ENCODE measurements at regions not wholly inside any gene's neighbourhood (a gene's known extent, or its start where the extent isn't known, plus 50 kb on each side); places are given as distances from the start of the nearest gene placed in this dataset.

GRCh38 chr12:63317880-63318279 lies 166.9 kb upstream of the AVPR1A start:
- no peaks in the 10 kb centered on the region for H3K4me1 ChIP-seq (ENCODE audit: control insufficient read depth in 1 of 2, insufficient read depth in 2 of 2, low read length in 2 of 2)
- H3K27ac Mint-ChIP-seq: no peak overlapping the region
- no peaks in the 10 kb centered on the region for H4K20me1 ChIP-seq (ENCODE audit: insufficient read depth, low read length)
- no peak for TF ChIP-seq CTCF (IDR thresholded peaks at IDR 0.05)
- no peak for DNase-seq
- H3K4me3 ChIP-seq (replicated peaks in 1 of 3; ENCODE audit: low read depth in 2 of 3, low read length in 3 of 3): no peak overlapping the region
- no peaks in the 10 kb centered on the region for H3K36me3 Mint-ChIP-seq
- peaks cover 0 to 24% (median 1%) of the 10 kb centered on the region in 7 donors for H3K9me3 Mint-ChIP-seq
- no peaks in the 10 kb centered on the region for H3K36me3 ChIP-seq (replicated peaks in 1 of 2; ENCODE audit: control insufficient read depth in 1 of 2, insufficient read depth in 2 of 2, low read length in 2 of 2)
- H3K9me3 ChIP-seq (replicated peaks in 1 of 2; ENCODE audit: control insufficient read depth in 1 of 2, insufficient read depth in 1 of 2, low read length in 2 of 2): no peaks in the 10 kb centered on the region
- H3K27ac ChIP-seq (ENCODE audit: low read depth in 1 of 2, low read length in 2 of 2): no peak overlapping the region
- intact Hi-C loops (cut with micrococcal nuclease): no loop called here
- no peaks in the 10 kb centered on the region for H3K27me3 ChIP-seq (ENCODE audit: control insufficient read depth in 2 of 2, insufficient read depth in 2 of 2, low read length in 2 of 2)
- H3K4me2 ChIP-seq (replicated peaks; ENCODE audit: extremely low read depth, low read length, poor library complexity, severe bottlenecking): no peak overlapping the region
- WGBS (ENCODE audit: insufficient coverage): 92% methylated on average over 4 of the region's 5 CpGs
- H3K27me3 Mint-ChIP-seq (ENCODE audit: low read depth in 3 of 3): no peaks in the 10 kb centered on the region
- no peaks in the 10 kb centered on the region for H3K79me2 ChIP-seq (ENCODE audit: insufficient read depth, low read length)
- no peaks in the 10 kb centered on the region for H3K4me1 Mint-ChIP-seq
- H3K9ac ChIP-seq (ENCODE audit: insufficient read depth, low read length, poor library complexity, severe bottlenecking): no peak overlapping the region
- H2AFZ ChIP-seq (ENCODE audit: insufficient read depth, low read depth, low read length, poor library complexity, severe bottlenecking): no peak overlapping the region
- H3K4me3 Mint-ChIP-seq: no peak overlapping the region

- no peaks in the 10 kb centered on the region for H3K79me2 ChIP-seq (ENCODE audit: insufficient read depth, low read length)
- Mint-ChIP-seq H3K4me3 (no peak overlapping the region), H3K27me3 (ENCODE audit: low read depth in 3 of 3) (no peaks in the 10 kb centered on the region), H3K9me3 (peaks cover 0 to 24% (median 3%) of the 10 kb centered on the region in 7 donors), H3K4me1 (no peaks in the 10 kb centered on the region), H3K27ac (no peak overlapping the region), H3K36me3 (no peaks in the 10 kb centered on the region)
- H3K9ac ChIP-seq (ENCODE audit: insufficient read depth, low read length, poor library complexity, severe bottlenecking): no peak overlapping the region
- H3K9me3 ChIP-seq (replicated peaks in 1 of 2; ENCODE audit: control insufficient read depth in 1 of 2, insufficient read depth in 1 of 2, low read length in 2 of 2): no peaks in the 10 kb centered on the region
- no peak for DNase-seq
- TF ChIP-seq CTCF (IDR thresholded peaks at IDR 0.05): no peak
- H2AFZ ChIP-seq (ENCODE audit: insufficient read depth, low read depth, low read length, poor library complexity, severe bottlenecking): no peak overlapping the region
- no peaks in the 10 kb centered on the region for H3K27me3 ChIP-seq (ENCODE audit: control insufficient read depth in 2 of 2, insufficient read depth in 2 of 2, low read length in 2 of 2)
- H3K4me1 ChIP-seq (ENCODE audit: control insufficient read depth in 1 of 2, insufficient read depth in 2 of 2, low read length in 2 of 2): no peaks in the 10 kb centered on the region
- WGBS (ENCODE audit: insufficient coverage): 86% methylated on average over 8 of the region's 9 CpGs
- intact Hi-C loops (cut with micrococcal nuclease): no loop called here
- H4K20me1 ChIP-seq (ENCODE audit: insufficient read depth, low read length): no peaks in the 10 kb centered on the region
- no peak overlapping the region for H3K27ac ChIP-seq (ENCODE audit: low read depth in 1 of 2, low read length in 2 of 2)
- H3K4me2 ChIP-seq (replicated peaks; ENCODE audit: extremely low read depth, low read length, poor library complexity, severe bottlenecking): no peak overlapping the region
- no peak overlapping the region for H3K4me3 ChIP-seq (replicated peaks in 1 of 3; ENCODE audit: low read depth in 2 of 3, low read length in 3 of 3)
- no peaks in the 10 kb centered on the region for H3K36me3 ChIP-seq (replicated peaks in 1 of 2; ENCODE audit: control insufficient read depth in 1 of 2, insufficient read depth in 2 of 2, low read length in 2 of 2)
These were observed 166.4 kb upstream of the AVPR1A start for GRCh38 chr12:63317286-63317846.
